HUES64 (cell line): ENCODE measurements at regions not wholly inside any gene's neighbourhood (a gene's known extent, or its start where the extent isn't known, plus 50 kb on each side); places are given as distances from the start of the nearest gene placed in this dataset.

Experiments
- H3K27ac ChIP-seq: 2 replicates; pipeline ENCODE4 v1.7.0; 2013; ENCODE audit warnings: low read depth, low read length, inconsistent platforms
- H3K27me3 ChIP-seq: 2 replicates; pipeline ENCODE4 v1.6.1; 2013; ENCODE audit warnings: mild to moderate bottlenecking, low read length; ENCODE audit not compliant: insufficient read depth
- H3K36me3 ChIP-seq: 2 replicates; pipeline ENCODE4 v1.6.1; 2013; ENCODE audit warnings: mild to moderate bottlenecking, low read length; ENCODE audit not compliant: insufficient read depth
- H3K4me1 ChIP-seq: 2 replicates; pipeline ENCODE4 v1.6.1; 2013; ENCODE audit warnings: mild to moderate bottlenecking, low read length, moderate library complexity; ENCODE audit not compliant: insufficient read depth
- H3K4me3 ChIP-seq: 2 replicates; pipeline ENCODE4 v1.5.1; 2013; ENCODE audit warnings: mild to moderate bottlenecking, low read length, moderate library complexity
- H3K9ac ChIP-seq: 2 replicates; pipeline ENCODE4 v1.6.1; 2013; ENCODE audit warnings: mild to moderate bottlenecking, low read depth, low read length
- H3K9me3 ChIP-seq: 2 replicates; pipeline ENCODE4 v1.6.1; 2013; ENCODE audit warnings: low read depth, low read length; ENCODE audit not compliant: insufficient read depth
- WGBS: fragments of 150-250, 120-280 bp; methylation state at CpG from one replicate; pipeline ENCODE4 v1.1.7; 2013; ENCODE audit warnings: missing lambda C conversion rate; 5-methylcytosine and 5-hydroxymethylcytosine counted together

DNA sequence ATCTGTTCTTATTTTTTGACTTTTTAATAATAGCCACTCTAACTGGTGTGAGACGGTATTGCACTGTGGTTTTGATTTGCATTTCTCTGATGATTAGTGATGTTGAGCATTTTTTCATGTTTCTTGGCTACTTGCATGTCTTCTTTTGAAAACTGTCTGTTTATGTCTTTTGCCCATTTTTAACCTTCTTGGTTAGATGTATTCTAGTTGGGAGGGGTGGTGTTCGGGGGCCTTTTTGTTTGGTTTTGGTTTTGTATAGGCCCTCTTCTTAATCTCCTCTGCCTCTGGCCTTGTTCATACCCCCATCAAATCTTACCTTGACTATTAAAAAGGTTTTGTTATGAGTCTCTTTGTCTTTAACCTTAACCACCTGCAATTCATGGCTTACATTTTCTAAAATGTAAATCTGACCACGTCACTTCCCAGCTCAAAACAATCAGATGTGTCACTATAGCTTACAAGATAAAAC lies 107.8 kb upstream of the NR4A3 start:
- no peaks in the 10 kb centered on the region for H3K36me3 ChIP-seq
- 94% methylated on average over 2 of the region's 3 CpGs for WGBS
- no peak overlapping the region for H3K27ac ChIP-seq
- no peak overlapping the region for H3K9ac ChIP-seq
- no peaks in the 10 kb centered on the region for H3K27me3 ChIP-seq
- H3K9me3 ChIP-seq = no peaks in the 10 kb centered on the region
- no peak overlapping the region for H3K4me3 ChIP-seq
- H3K4me1 ChIP-seq = no peaks in the 10 kb centered on the region

DNA sequence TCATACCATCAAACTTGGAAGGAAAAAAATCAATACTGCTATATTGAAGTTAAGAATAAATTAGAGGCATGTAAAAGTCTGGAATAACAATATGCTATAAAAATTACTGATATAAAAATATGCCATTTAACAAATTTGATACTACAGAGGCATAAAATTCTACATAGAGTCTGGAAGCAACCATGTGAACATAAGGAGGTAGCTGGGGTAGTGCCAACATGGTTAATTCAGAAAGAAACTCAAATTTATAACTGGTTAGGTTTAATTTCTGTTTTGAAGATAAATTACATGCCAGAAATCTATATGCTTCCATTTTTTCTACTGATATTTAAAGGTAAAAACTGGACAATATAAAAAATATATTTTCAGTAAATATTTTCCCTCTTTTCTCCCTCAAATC lies 103.1 kb upstream of the NR4A3 start:
- H3K36me3 ChIP-seq = no peaks in the 10 kb centered on the region
- H3K9ac ChIP-seq = no peak overlapping the region
- H3K4me3 ChIP-seq = no peak overlapping the region
- H3K9me3 ChIP-seq = peaks cover 4% of the 10 kb centered on the region; the same call in 1 of the 2 replicates
- peaks cover 19% of the 10 kb centered on the region for H3K4me1 ChIP-seq
- no peak overlapping the region for H3K27ac ChIP-seq
- no peaks in the 10 kb centered on the region for H3K27me3 ChIP-seq

DNA sequence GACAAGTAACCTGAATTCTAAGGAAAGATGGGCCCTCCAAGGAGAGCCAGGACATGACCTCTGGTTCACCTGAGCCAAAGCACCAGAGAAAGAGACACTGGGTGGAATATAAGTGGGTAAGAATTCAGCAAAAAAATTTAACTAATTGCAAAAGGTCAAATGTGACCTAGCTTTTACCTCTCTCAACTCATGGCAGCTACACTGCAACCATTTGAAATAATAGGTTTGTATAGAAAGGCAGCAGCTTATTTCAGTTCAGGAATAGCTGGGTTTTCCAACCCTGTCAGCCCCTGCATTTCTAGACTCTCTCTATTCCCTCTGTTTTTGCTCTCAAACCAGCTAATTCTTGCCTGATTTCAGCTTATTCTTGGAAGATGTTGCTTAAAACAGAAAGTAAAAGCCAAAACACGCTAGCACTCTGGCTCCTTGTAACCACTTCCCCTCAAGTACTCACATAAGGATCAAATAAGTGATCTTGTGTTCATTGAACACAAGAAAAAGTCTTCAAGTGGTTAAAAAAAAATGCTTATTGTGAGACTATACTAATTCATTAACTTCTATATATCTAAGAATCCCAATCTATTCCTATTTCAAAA lies 101.1 kb upstream of the NR4A3 start:
- Histone ChIP-seq H3K9me3 (peaks cover 4% of the 10 kb centered on the region; the same call in 1 of the 2 replicates), H3K4me3 (no peak overlapping the region), H3K36me3 (no peaks in the 10 kb centered on the region), H3K9ac (no peak overlapping the region), H3K4me1 (peaks cover 23% of the 10 kb centered on the region), H3K27ac (no peak overlapping the region), H3K27me3 (no peaks in the 10 kb centered on the region)
- WGBS = 100% methylated on average over 1 of the region's 1 CpG

DNA sequence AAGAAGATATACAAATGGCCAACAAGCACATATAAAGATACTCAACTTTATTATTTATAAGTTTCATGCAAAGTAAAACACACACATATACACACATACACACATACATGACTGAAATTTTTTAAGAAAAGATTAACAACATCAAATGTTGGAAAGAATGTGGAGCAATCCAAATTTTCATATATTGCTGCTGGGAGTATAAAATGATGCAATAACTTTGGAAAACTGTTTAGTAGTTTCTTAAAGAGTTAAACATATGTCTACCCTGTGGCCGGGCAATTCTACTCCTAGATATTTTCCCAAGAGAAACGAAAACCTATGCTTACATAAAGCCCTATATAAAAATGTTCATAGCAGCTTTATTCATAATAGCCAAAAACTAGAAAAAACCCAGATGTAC lies 99.8 kb upstream of the NR4A3 start:
- no peak overlapping the region for H3K4me3 ChIP-seq
- peaks cover 23% of the 10 kb centered on the region for H3K4me1 ChIP-seq
- peaks cover 4% of the 10 kb centered on the region; the same call in 1 of the 2 replicates for H3K9me3 ChIP-seq
- no peak overlapping the region for H3K27ac ChIP-seq
- WGBS = 95% methylated on average over 2 of the region's 2 CpGs
- H3K36me3 ChIP-seq = no peaks in the 10 kb centered on the region
- H3K27me3 ChIP-seq = no peaks in the 10 kb centered on the region
- no peak overlapping the region for H3K9ac ChIP-seq

DNA sequence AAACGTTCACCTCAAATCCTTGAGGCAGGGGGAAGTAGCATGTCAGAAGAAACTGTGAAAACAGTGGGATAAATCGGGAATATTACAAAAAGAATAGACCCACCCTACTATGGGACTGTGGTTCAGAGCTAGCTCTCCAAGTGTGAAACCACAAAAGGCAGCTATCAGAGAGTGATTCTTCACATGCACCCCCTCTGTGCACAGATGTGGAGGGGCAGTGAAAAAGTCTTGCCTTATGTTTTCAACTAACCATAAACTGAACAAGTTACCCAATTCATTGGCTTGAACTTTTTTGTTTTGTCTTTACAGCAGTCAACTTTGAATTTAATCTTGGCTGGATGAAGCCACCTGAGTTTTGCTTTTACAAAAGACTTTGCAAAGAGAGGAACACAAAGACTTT lies 98.8 kb upstream of the NR4A3 start:
- no peaks in the 10 kb centered on the region for H3K36me3 ChIP-seq
- no peak overlapping the region for H3K4me3 ChIP-seq
- no CpG with 5 or more reads among the region's 2 CpGs for WGBS
- peaks cover 23% of the 10 kb centered on the region for H3K4me1 ChIP-seq
- no peak overlapping the region for H3K9ac ChIP-seq
- peak overlapping the region; percentile 69 for H3K27ac ChIP-seq
- peaks cover 4% of the 10 kb centered on the region; the same call in 1 of the 2 replicates for H3K9me3 ChIP-seq
- H3K27me3 ChIP-seq = no peaks in the 10 kb centered on the region

DNA sequence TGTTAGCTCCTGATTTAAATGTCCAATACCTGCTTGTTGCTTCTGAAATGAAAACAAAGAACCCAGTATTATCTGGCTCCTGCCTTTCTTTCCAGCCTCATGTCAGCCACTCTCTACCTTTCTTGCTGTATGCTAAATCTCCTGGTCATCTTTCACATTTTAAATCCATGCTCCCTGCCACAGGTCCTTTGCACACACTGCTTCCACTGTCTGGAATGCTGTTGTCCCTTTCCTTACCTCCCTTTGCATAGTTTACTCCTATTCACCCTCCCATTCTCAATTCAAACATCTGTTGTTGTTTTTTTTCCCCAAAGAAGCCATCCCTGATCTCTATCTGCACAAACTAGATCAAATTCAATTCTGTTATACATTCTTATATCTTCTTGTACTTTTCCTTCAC lies 97.0 kb upstream of the NR4A3 start:
- Histone ChIP-seq H3K27me3 (no peaks in the 10 kb centered on the region), H3K9ac (no peak overlapping the region), H3K27ac (no peak overlapping the region), H3K4me3 (no peak overlapping the region), H3K4me1 (peaks cover 23% of the 10 kb centered on the region), H3K9me3 (peaks cover 4% of the 10 kb centered on the region; the same call in 1 of the 2 replicates), H3K36me3 (no peaks in the 10 kb centered on the region)

DNA sequence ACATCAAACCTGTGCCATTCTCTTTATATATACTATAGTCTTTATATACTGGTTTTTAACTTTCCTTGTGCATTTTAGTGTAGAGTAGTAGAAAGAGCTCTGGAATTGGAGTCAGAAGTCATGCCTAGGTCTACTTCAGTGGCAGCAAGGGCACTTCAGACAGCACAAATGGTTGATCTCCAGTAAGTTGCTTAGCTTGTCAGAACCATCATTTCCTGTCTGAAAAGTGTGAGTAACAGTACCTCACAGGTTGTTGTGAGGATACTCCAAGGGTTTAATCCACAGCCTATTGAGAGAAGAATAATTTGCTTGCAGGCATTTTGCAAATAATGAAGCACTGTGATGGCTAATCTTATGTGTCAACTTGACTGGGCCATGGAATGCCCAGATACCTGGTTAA lies 95.8 kb upstream of the NR4A3 start:
- Histone ChIP-seq H3K9ac (no peak overlapping the region), H3K4me3 (no peak overlapping the region), H3K9me3 (peaks cover 4% of the 10 kb centered on the region; the same call in 1 of the 2 replicates), H3K27me3 (no peaks in the 10 kb centered on the region), H3K36me3 (no peaks in the 10 kb centered on the region), H3K27ac (no peak overlapping the region), H3K4me1 (peaks cover 25% of the 10 kb centered on the region)

DNA sequence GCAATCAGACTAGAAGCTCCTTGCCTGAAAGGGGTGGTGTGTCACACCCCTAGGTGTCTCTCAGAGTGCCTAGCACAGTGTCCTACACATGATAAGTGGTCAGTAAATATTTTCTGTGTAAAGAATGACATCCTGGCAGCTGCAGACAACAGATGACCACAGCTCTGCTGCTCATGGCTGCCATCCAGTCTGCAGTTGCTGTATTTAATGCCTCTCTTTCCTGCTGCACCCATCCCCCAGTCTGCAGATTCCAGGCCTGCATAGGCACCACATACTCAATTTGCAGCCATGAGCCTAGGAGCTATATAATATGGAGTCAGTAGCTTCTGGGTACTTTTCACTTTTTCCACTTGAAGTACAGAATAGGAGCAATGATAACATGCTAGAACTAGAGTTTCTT lies 94.9 kb upstream of the NR4A3 start:
- H3K4me1 ChIP-seq = peaks cover 25% of the 10 kb centered on the region
- H3K36me3 ChIP-seq = no peaks in the 10 kb centered on the region
- H3K9me3 ChIP-seq = no peaks in the 10 kb centered on the region
- no peaks in the 10 kb centered on the region for H3K27me3 ChIP-seq
- no peak overlapping the region for H3K9ac ChIP-seq
- no peak overlapping the region for H3K27ac ChIP-seq
- H3K4me3 ChIP-seq = no peak overlapping the region

DNA sequence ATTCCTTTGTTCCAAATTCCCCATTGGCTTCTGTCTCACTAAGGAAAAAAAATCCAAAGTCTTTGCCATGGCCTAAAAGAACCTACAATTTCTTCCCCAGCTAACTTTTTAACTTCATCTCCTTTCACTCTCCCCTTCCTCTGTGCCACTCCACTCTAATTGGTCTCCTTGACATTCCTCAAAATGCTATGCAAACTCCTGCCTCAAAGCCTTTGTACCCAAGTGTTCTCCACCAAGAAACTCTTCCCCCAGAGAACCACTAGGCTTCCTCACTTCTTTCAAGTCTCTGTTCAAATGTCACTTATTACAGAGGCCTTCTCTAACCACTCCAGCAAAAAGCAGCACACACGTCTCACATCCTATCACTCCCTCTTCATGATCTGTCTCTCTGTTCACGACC lies 91.6 kb upstream of the NR4A3 start:
- H3K36me3 ChIP-seq = no peaks in the 10 kb centered on the region
- 81% methylated on average over 2 of the region's 2 CpGs for WGBS

DNA sequence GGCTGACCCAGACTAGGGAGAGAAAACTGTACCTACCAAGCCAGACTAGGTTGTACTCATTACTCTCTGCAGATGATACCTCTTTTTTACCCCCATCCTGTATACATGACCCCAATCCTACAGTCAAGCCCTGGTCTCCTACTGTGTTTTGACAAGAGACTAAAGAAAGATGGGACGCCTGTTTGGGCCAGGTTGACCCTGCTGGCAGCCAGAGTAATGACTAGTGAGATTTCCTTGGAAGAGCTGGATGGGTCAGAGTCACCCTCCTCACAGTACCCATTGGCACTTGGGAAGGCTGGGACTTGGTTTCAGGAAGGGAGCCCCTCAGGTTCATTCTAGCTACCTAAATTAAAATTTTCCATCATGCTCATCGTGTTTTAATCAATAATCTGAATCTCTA lies 89.7 kb upstream of the NR4A3 start:
- peaks cover 2% of the 10 kb centered on the region; the same call in 1 of the 2 replicates for H3K4me1 ChIP-seq
- H3K4me3 ChIP-seq = no peak overlapping the region
- H3K9me3 ChIP-seq = no peaks in the 10 kb centered on the region
- H3K27me3 ChIP-seq = no peaks in the 10 kb centered on the region
- H3K9ac ChIP-seq = no peak overlapping the region
- H3K27ac ChIP-seq = no peak overlapping the region
- 73% methylated on average over 2 of the region's 2 CpGs for WGBS
- H3K36me3 ChIP-seq = no peaks in the 10 kb centered on the region

More for the DNA sequence above, 91.6 kb upstream of the NR4A3 start:
- H3K27me3 ChIP-seq = no peaks in the 10 kb centered on the region
- H3K9me3 ChIP-seq = no peaks in the 10 kb centered on the region
- peaks cover 2% of the 10 kb centered on the region; the same call in 1 of the 2 replicates for H3K4me1 ChIP-seq
- no peak overlapping the region for H3K4me3 ChIP-seq
- no peak overlapping the region for H3K9ac ChIP-seq
- H3K27ac ChIP-seq = no peak overlapping the region

DNA sequence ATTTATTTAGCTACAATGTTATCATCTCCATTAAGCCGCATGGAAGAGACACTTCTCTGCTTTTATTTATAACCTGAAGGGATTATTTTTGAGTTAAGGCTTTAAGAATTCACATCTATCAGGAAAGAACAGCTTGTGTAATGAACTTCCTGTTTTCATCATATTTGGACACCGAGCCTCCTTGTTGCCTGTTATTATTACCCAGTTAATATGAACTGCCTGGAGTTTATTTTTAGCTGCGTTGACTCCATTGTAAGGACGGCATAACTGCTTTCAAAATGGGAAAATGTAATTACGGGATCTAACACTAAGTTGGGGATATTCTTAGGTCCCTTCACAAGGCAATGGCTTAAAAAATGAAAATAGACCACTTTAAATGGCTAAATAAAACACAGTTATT lies 89.0 kb upstream of the NR4A3 start:
- Histone ChIP-seq H3K4me1 (peaks cover 2% of the 10 kb centered on the region; the same call in 1 of the 2 replicates), H3K27me3 (no peaks in the 10 kb centered on the region), H3K27ac (no peak overlapping the region), H3K9ac (no peak overlapping the region), H3K36me3 (no peaks in the 10 kb centered on the region), H3K4me3 (no peak overlapping the region), H3K9me3 (no peaks in the 10 kb centered on the region)
- WGBS = 97% methylated on average over 4 of the region's 5 CpGs

DNA sequence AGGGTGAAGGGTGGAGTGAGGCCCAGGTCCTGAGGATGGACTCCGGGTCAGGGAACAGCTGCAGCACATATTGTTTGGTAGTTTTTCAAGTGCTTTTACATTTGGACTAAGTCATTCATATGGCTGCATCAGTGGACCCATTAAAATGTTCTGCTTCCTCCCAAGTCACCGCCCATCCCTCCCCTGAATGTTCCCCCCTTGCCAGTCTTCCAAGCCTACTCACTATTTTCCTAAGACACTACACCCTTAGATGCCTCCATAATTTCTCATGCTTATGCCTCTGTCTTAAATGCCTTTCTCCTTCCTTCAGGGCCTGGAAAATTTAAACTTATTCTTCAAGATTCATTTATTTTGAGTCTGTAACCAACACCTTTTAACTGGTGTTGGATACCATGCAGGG lies 86.6 kb upstream of the NR4A3 start:
- H3K36me3 ChIP-seq = no peaks in the 10 kb centered on the region
- no peaks in the 10 kb centered on the region; the same call in 1 of the 2 replicates for H3K4me1 ChIP-seq
- no peak overlapping the region for H3K4me3 ChIP-seq
- H3K9ac ChIP-seq = no peak overlapping the region
- no peaks in the 10 kb centered on the region for H3K9me3 ChIP-seq
- WGBS = 94% methylated on average over 2 of the region's 2 CpGs
- no peaks in the 10 kb centered on the region for H3K27me3 ChIP-seq
- no peak overlapping the region for H3K27ac ChIP-seq
